GM18511 (cell line): ENCODE measurements at regions not wholly inside any gene's neighbourhood (a gene's known extent, or its start where the extent isn't known, plus 50 kb on each side); places are given as distances from the start of the nearest gene placed in this dataset.
"Not testable (repeated sequence)": the region's sequence is repeated elsewhere in the genome, so short reads cannot be mapped to it uniquely, and the experiment has no call there.

Experiments used
- ATAC-seq: cut with Tn5 transposase; IDR thresholded peaks from one replicate; pipeline ENCODE4 v1.9.1; 2021; ENCODE audit warnings: mild to moderate bottlenecking, moderate library complexity; ENCODE audit not compliant: unreplicated experiment

GRCh38 chr2:139605668-139606067 lies 825.5 kb upstream of the NXPH2 start:
- ATAC-seq: no peak

- no peak for ATAC-seq
Observed at GRCh38 chr2:139600166-139600565, 820.0 kb upstream of the NXPH2 start.

DNA sequence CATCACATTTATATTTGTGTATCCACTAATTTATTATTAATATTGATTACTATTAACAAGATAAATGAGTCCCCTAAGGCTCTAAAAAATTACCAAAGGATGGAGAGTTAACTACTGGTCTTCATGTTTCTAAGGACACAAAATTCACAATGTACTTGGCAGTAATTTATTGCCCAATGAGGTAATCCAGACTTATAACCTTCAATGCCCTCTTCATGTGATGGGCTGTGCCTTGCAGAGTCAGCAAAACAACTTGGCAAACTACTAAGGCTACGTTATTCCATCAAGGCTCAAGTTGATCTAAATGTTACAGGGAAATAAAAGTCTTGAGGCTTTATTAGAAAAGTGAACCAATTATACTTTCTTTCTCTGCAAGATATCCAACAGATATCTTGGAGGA lies 804.9 kb upstream of the NXPH2 start:
- ATAC-seq: no peak

DNA sequence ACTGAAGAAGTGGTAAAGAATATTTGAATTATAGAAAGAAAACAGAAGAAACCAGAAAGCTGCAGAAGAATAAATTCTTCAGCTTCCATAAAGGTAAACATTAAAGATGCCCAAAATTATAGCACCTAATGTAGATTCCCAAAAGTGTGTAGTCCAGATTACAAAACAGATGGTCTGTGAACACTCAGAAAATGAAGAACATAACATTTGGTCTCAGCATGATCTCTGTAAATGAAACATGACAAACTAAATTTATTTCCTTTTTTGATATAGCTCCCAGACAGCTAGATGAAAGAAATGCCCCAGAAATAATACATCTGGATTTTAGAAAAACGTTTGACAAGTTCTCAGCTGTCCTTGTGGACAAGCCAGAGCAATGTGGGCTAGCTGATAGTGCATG lies 794.2 kb upstream of the NXPH2 start:
- no peak for ATAC-seq

- no peak for ATAC-seq
Observed at GRCh38 chr2:139556789-139557188, 776.6 kb upstream of the NXPH2 start.

DNA sequence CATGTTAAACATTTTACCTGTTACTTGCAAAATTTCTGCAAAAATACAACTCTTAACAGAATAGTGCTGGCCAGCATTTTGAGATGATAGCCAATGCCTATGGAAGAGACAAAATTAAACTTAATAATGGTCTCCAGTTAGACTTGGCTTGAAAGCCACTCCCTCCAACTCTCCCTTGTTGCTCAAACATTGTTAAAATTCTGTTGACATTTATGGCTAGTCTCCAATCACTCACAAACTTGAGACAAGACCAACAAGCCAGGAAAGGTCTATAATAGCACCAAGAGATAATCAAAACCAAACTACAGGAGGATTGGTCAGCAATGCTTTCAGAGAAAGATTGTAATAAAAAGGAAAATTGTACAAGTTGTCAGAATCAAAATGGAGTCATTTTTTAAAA lies 770.7 kb upstream of the NXPH2 start:
- no peak for ATAC-seq

- ATAC-seq: no peak
Observed at GRCh38 chr2:139550341-139550740, 770.2 kb upstream of the NXPH2 start.

DNA sequence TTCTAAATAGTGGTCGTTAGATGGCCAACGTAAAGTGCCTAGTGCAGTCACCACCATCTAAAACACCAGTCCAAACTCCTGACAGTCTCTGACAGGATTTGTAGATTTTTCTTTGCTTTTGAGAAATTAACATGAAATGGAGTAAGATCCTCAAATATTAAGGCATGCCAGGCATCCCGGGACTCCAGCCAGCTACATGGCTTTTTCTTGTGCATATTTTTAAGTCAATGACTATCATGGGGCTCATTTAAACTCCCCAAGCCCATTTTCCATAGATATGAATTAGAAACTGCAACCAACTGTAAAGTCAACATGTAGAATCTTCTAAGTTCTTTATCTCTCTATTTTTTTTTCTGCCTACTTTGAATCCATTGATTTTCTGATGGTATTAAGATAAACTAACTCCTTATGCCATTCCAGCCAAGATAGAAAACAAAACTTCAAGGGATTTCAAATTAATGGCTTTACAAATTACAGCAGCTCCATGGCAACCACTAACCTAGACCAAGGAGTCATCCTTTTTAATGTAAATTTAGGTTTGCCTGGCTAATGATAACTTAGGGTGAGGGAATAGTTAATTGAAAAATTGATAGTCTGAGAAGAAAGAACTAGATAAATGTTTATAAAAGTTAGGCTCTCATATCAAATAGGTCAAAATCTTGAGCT lies 764.1 kb upstream of the NXPH2 start:
- ATAC-seq: no peak

DNA sequence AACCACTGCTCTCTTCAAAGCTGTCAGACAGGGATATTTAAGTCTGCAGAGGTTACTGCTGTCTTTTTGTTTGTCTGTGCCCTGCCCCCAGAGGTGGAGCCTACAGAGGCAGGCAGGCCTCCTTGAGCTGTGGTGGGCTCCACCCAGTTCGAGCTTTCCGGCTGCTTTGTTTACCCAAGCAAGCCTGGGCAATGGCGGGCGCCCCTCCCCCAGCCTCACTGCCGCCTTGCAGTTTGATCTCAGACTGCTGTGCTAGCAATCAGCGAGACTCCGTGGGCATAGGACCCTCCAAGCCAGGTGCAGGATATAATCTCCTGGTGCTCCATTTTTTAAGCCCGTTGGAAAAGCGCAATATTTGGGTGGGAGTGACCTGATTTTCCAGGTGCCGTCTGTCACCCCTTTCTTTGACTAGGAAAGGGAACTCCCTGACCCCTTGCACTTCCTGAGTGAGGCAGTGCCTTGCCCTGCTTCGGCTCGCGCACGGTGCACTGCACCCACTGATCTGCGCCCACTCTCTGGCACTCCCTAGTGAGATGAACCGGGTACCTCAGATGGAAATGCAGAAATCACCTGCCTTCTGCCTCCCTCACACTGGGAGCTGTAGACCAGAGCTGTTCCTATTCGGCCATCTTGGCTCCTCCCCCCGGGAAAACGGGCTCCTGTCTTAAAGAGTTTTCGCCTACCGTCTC lies 758.3 kb upstream of the NXPH2 start:
- ATAC-seq: not testable (repeated sequence)

DNA sequence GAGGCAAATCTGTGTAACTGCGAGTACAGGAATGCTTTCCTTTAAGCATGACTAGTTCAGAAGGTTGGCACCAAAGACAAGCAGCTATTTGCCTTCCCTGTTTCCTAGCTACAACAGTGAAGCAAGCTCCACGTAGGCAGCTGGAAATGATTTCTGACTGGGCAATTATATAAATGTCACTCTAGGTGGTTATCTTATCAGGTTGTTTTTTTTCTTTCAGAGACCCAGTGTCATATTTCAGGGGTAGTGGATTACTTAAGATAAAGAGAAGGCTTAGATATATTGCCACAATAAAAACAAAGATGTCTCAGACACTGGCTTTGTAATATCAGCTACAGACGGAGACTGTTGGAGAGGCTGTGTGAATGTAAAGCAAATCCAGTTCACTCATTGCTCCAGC lies 748.9 kb upstream of the NXPH2 start:
- no peak for ATAC-seq

DNA sequence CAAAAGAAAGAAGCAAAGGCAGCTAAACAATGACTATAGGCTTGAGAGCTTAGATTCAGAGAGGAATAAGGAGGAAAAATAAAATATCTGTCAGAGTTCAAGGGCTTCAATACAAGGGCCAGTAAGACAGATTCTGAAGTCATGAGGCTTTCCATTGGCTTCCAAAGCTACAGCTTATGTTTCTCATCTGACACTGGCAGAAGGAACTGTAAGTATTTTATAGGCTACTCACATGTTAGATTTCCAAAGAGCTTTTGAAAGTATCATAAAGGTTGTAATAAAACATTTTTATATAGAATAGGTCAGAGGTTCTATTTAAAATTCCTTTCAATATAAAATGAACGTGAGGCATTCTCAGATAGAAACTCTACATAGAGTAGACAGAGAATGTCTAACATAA lies 746.6 kb upstream of the NXPH2 start:
- no peak for ATAC-seq

GRCh38 chr2:139518321-139518720 lies 738.1 kb upstream of the NXPH2 start:
- ATAC-seq: no peak

DNA sequence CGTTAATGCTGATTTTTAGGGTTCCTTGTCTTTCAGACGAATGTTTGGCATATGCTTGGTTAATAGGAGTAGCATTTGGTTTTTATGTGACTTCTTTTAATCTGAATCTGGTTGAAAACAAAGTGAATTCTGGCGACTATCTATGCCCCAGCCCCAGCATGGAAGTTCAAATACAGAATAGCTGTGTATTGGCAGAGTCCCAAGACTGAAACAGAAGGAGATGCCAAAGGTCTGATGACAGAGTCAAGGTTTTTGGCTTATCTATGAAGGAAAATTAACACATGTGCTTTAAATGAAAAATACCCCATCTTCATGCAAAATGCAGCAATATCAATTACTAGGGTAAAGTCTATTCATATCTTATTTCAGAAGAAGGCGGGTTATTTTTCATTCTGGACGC lies 734.8 kb upstream of the NXPH2 start:
- ATAC-seq: no peak

DNA sequence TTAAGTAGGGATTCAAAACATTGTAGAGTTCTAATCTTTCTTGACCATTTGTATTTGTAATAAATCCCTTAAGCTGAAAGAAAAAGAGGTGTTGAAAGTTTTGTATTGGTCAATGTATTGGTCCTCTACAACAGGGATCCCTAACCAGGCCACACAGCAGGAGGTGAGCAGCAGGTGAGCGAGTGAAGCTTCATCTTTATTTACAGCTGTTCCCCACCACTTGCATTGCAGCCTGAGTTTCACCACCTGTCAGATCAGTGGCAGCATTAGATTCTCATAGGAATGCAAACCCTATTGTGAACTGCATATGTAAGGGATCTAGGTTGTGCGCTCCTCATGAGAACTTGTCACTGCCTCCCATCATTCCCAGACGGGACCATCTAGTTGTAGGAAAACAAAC lies 715.7 kb upstream of the NXPH2 start:
- no peak for ATAC-seq

GRCh38 chr2:139492131-139492680 lies 712.0 kb upstream of the NXPH2 start:
- no peak for ATAC-seq

- no peak for ATAC-seq
Observed at GRCh38 chr2:139480161-139480650, 700.0 kb upstream of the NXPH2 start.

DNA sequence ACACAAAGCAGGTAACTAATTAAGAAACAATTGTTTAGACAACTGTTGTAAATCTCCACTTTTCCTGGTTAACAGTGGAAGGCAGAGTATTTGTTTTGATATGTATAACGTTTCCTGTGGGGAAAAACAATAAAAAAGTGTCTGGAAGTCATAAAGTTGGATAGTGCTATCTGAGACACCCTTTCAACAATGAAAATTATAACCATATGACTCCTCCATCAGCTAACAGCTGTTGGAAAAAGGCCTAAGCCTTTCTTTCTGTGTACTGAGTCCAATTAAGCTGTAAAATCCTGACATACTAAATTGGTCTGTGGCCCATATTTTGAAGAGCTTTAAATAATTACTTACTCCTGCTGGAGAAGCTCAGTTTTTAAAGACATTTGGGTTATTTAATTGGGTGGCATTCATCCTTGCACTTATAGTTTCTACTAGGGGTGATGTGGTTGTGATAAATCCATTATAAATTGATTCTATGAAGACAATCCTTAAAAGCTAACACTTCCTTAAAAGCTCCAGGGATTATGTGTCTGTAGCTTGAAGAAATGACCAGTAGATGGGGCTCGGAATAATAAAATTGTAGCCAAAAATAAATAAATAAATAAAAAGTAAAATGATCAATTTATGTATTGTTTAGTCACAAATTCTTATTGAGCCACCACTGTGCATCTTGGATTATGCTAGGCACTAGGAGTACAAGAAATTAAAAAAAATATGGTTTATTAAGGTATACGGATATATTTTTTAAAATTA lies 698.1 kb upstream of the NXPH2 start:
- no peak for ATAC-seq

- ATAC-seq: no peak
Observed at GRCh38 chr2:139477618-139478017, 697.4 kb upstream of the NXPH2 start.

- ATAC-seq: no peak
Observed at GRCh38 chr2:139469985-139470384, 689.8 kb upstream of the NXPH2 start.

- ATAC-seq: no peak
Observed at GRCh38 chr2:139465789-139466188, 685.6 kb upstream of the NXPH2 start.

DNA sequence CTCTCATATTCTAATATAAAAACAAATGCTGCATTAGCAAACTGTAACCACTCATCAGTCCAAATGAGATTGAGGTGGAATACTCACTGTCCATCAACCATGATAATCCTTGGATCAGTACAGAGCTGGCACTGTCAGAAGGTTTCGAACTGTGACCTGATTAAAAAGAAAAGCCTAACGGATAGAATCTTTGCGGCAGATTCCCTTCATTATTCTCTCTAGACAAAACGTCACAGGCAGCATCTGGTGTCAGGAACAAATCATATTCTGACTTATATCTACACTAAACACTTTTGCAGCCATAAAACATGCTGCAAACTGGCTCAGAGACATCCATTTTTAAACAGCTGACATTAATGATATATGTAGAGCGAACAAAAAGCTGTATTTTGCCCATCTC lies 677.7 kb upstream of the NXPH2 start:
- ATAC-seq: no peak

- no peak for ATAC-seq
Observed at GRCh38 chr2:139454251-139454650, 674.1 kb upstream of the NXPH2 start.
